Neural cell (in vitro differentiated cells): ENCODE measurements at regions not wholly inside any gene's neighbourhood (a gene's known extent, or its start where the extent isn't known, plus 50 kb on each side); places are given as distances from the start of the nearest gene placed in this dataset.

Experiments
- H2AFZ ChIP-seq: fragments of 200-600, 300-800 bp; sonication (generic), shearing (Covaris generic); 2 replicates; pipeline ENCODE4 v1.6.0; 2014; ENCODE audit warnings: low read depth, mild to moderate bottlenecking, antibody characterized with exemption, low read length, moderate library complexity
- H3F3A ChIP-seq: fragments of 200-600 bp; shearing (Covaris generic); 2 replicates; pipeline ENCODE4 v1.6.1; 2016; ENCODE audit warnings: mild to moderate bottlenecking, moderate library complexity, mixed read lengths, antibody characterized with exemption, low read length; ENCODE audit not compliant: insufficient read depth, poor library complexity, severe bottlenecking
- H3K27ac ChIP-seq: fragments of 200-600, 300-800 bp; sonication (generic), shearing (Covaris generic); 2 replicates; pipeline ENCODE4 v1.5.1; 2014; ENCODE audit warnings: mild to moderate bottlenecking, low read length, moderate library complexity
- H3K27me3 ChIP-seq: fragments of 300-800, 200-600 bp; sonication (generic), shearing (Covaris generic); 2 replicates; pipeline ENCODE4 v1.6.0; 2014; ENCODE audit warnings: mild to moderate bottlenecking, low read depth, low read length, moderate library complexity; ENCODE audit not compliant: insufficient read depth
- H3K36me3 ChIP-seq: fragments of 300-800, 200-600 bp; sonication (generic), shearing (Covaris generic); 2 replicates; pipeline ENCODE4 v1.5.1; 2014; ENCODE audit warnings: mild to moderate bottlenecking, antibody characterized with exemption, low read length, moderate library complexity; ENCODE audit not compliant: insufficient read depth
- H3K4me2 ChIP-seq: fragments of 300-800, 200-600 bp; sonication (generic), shearing (Covaris generic); 2 replicates; pipeline ENCODE4 v1.6.0; 2014; ENCODE audit warnings: mild to moderate bottlenecking, low read length
- H3K4me3 ChIP-seq: fragments of 300-800, 200-600 bp; sonication (generic), shearing (Covaris generic); 2 replicates; pipeline ENCODE4 v1.5.1; 2014; ENCODE audit warnings: mild to moderate bottlenecking, low read length, moderate library complexity
- H3K79me2 ChIP-seq: fragments of 200-600 bp; shearing (Covaris generic); replicated peaks from 2 replicates; pipeline ENCODE4 v1.6.0; 2014; ENCODE audit warnings: mild to moderate bottlenecking, low read length, moderate library complexity; ENCODE audit not compliant: insufficient read depth
- H3K9ac ChIP-seq: fragments of 300-800, 200-600 bp; sonication (generic), shearing (Covaris generic); 2 replicates; pipeline ENCODE4 v1.6.1; 2016; ENCODE audit warnings: mild to moderate bottlenecking, low read length, mixed read lengths
- H3K9me2 ChIP-seq: fragments of 200-600 bp; shearing (Covaris generic); 2 replicates; pipeline ENCODE4 v1.6.1; 2016; ENCODE audit warnings: mild to moderate bottlenecking, low read length, mixed read lengths; ENCODE audit not compliant: insufficient read depth
- H3K9me3 ChIP-seq: fragments of 200-600, 300-800 bp; sonication (generic), shearing (Covaris generic); 2 replicates; pipeline ENCODE4 v1.6.1; 2016; ENCODE audit warnings: mild to moderate bottlenecking, mixed run types, low read length, moderate library complexity, mixed read lengths
- H4K20me1 ChIP-seq: fragments of 200-600 bp; shearing (Covaris generic); 2 replicates; pipeline ENCODE4 v1.6.1; 2016; ENCODE audit warnings: mild to moderate bottlenecking, mixed run types; ENCODE audit not compliant: insufficient read depth
- CTCF ChIP-seq: fragments of 450-650 bp; IDR thresholded peaks from 2 replicates; pipeline ENCODE4 v1.5.1; 2014; ENCODE audit warnings: antibody characterized with exemption, mild to moderate bottlenecking, moderate library complexity; ENCODE audit not compliant: poor library complexity, severe bottlenecking
- EP300 ChIP-seq: fragments of 450-650 bp; conservative IDR thresholded peaks from 2 replicates; pipeline ENCODE4 v1.6.1; 2014; ENCODE audit warnings: antibody characterized with exemption, mild to moderate bottlenecking, moderate library complexity; ENCODE audit not compliant: poor library complexity, severe bottlenecking
- EZH2 ChIP-seq: fragments of 200-600, 300-800 bp; shearing (Covaris generic), sonication (generic); IDR thresholded peaks from 2 replicates; pipeline ENCODE4 v1.6.1; 2014; ENCODE audit warnings: antibody characterized with exemption, low read length, borderline replicate concordance, mild to moderate bottlenecking; ENCODE audit not compliant: insufficient read depth, poor library complexity, severe bottlenecking
- MXI1 ChIP-seq: fragments of 450-650 bp; conservative IDR thresholded peaks from 2 replicates; pipeline ENCODE4 v1.6.1; 2014; ENCODE audit warnings: antibody characterized with exemption, mild to moderate bottlenecking; ENCODE audit not compliant: poor library complexity, severe bottlenecking
- POLR2AphosphoS5 ChIP-seq: IDR thresholded peaks from 2 replicates; pipeline ENCODE4 v1.6.1; 2012
- RAD21 ChIP-seq: fragments of 450-650 bp; conservative IDR thresholded peaks from 2 replicates; pipeline ENCODE4 v1.6.1; 2014; ENCODE audit warnings: antibody characterized with exemption, mild to moderate bottlenecking, moderate library complexity
- REST ChIP-seq: IDR thresholded peaks from 2 replicates; pipeline ENCODE4 v1.6.1; 2012; ENCODE audit warnings: borderline replicate concordance
- SMC3 ChIP-seq: fragments of 450-650 bp; conservative IDR thresholded peaks from 2 replicates; pipeline ENCODE4 v1.6.1; 2014; ENCODE audit warnings: antibody characterized with exemption, mild to moderate bottlenecking, moderate library complexity; ENCODE audit not compliant: poor library complexity
- TAF1 ChIP-seq: IDR thresholded peaks from 2 replicates; pipeline ENCODE4 v1.6.1; 2012; ENCODE audit warnings: low read depth

- no peak overlapping the region for H3K4me2 ChIP-seq
- no peak overlapping the region for H3K4me3 ChIP-seq
- TF ChIP-seq POLR2AphosphoS5 = no peak
- TF ChIP-seq REST = no peak
- no peak for TF ChIP-seq EZH2
- no peak for TF ChIP-seq MXI1
- TF ChIP-seq TAF1 = no peak
- no peak for TF ChIP-seq RAD21
- no peak for TF ChIP-seq CTCF
- no peak for TF ChIP-seq SMC3
- no peak for TF ChIP-seq EP300
- no peaks in the 10 kb centered on the region for H3K79me2 ChIP-seq
- no peaks in the 10 kb centered on the region for H3K9me3 ChIP-seq
- H3K27me3 ChIP-seq = no peaks in the 10 kb centered on the region
- H4K20me1 ChIP-seq = no peaks in the 10 kb centered on the region
- no peak overlapping the region for H3K27ac ChIP-seq
- H3K9me2 ChIP-seq = no peaks in the 10 kb centered on the region
- no peaks in the 10 kb centered on the region for H3K36me3 ChIP-seq
- no peaks in the 10 kb centered on the region for H3F3A ChIP-seq
- no peak overlapping the region for H2AFZ ChIP-seq
- H3K9ac ChIP-seq = no peak overlapping the region
Measured at GRCh38 chrX:40827331-40827730, 92.0 kb upstream of the MED14 start.

GRCh38 chrX:40831750-40832149, 96.4 kb upstream of the MED14 start:
- Histone ChIP-seq H3K27ac (no peak overlapping the region), H3K9me3 (no peaks in the 10 kb centered on the region), H2AFZ (no peak overlapping the region), H3K4me3 (no peak overlapping the region), H3F3A (no peaks in the 10 kb centered on the region), H4K20me1 (no peaks in the 10 kb centered on the region), H3K27me3 (no peaks in the 10 kb centered on the region), H3K79me2 (no peaks in the 10 kb centered on the region), H3K4me2 (no peak overlapping the region), H3K9me2 (no peaks in the 10 kb centered on the region), H3K36me3 (no peaks in the 10 kb centered on the region), H3K9ac (no peak overlapping the region)
- TF ChIP-seq MXI1 (no peak), EP300 (no peak), REST (no peak), EZH2 (no peak), CTCF (no peak), RAD21 (no peak), POLR2AphosphoS5 (no peak), TAF1 (no peak), SMC3 (no peak)
